Myocyte (in vitro differentiated cells): ENCODE measurements at regions not wholly inside any gene's neighbourhood (a gene's known extent, or its start where the extent isn't known, plus 50 kb on each side); places are given as distances from the start of the nearest gene placed in this dataset.

Experiments
- DNase-seq: peaks from one replicate; pipeline ENCODE4 v3.0.0-alpha.2; 2012; ENCODE audit warnings: low read depth

DNA sequence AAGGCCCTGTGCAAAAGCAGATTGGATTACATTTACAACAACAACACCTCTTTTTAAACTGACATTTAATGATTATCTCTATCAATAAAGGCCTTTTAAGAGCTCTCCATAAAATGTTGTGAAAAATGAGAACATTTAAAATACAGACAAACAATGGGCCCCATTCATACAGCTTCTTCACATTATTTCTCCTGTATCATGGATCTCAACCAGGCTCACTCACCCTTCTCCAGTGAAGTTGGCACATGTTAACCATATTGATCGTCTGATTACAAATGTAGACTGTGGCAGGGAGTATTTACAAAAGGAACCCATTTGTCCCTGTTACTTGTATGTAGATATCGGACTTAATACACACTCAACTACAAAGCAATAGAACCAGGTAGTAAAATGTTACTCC, 220.2 kb upstream of the BTG1 start:
- DNase-seq: no peak

GRCh38 chr12:92365333-92365732, 219.7 kb upstream of the BTG1 start:
- DNase-seq: no peak

DNA sequence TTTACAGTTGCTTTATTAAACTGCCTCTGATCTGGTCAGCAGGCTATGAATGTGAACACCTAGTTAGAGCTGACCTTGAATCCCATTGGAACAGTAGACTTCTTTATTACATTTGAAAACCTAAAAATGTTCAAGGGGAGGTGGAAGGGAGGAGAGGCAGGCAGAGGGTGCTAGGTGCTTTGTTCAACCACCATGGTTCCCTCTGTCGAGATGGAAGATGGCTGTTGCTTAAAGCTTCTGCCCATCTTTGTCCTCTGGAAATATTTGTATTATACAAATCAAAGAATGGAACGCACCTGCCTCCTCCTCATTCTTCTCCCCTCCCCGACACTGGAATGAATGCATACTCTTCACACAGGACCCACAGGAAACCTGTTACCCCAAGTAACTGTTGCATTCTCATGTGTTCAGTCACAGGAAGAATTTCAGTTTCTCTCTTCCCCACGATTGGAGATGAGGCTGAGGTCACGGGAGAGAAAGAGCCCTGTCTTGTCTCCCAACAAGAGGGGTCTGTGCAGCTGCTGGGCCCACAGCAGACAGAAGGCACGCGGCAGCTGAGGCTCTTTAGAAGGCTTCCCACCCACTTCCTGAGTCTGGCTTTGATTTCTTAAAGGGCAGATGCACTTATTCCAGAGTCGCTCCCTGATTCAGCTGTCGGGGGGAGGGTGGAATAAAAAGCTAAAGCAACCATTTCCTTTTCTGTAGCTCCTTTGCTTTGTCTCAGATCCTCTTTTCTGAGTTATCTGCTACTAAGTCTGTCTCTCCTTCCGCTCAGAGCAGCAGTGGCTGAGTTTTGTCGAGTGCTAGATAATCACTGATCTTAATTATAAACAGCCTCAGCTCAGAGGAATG, 217.9 kb upstream of the BTG1 start:
- peak; percentile 99 for DNase-seq

DNA sequence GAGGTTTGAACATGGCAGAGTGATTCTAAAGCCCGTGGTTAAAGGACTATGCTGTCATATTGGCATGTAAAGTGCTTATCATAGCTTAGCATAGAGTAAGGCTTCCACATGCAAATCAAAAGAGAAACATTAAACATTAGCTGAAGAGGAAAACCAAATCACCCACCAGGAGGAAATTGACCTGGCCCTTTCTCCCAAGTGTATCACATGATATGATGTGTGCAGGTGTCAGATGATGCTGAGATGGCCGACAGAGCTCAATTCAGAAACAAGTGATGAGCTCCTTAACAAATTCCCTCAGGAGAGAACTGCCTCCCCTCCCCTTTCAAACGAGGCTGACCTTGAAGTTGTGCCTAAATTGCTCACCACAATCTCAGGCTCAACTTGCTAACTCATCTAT, 217.1 kb upstream of the BTG1 start:
- peak; percentile 75 for DNase-seq

DNA sequence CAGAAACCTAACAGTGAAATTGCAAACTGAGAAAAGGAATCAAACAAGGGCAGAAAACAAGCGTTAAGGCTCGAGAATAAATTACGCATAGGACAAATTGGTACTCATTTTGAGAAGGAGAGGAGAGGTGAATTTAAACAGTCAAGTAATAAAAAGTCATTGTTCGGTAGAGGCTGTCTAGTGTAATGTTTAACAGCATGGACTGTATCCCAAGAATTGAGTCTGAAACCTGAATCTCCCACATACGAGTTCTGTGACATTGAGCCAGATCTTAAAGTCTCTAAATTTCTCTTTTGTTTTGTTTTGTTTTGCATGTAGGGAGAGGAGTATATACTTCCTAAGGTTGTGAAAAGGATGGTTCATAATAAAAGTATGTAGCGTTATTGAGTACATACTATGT, 216.5 kb upstream of the BTG1 start:
- no peak for DNase-seq

DNA sequence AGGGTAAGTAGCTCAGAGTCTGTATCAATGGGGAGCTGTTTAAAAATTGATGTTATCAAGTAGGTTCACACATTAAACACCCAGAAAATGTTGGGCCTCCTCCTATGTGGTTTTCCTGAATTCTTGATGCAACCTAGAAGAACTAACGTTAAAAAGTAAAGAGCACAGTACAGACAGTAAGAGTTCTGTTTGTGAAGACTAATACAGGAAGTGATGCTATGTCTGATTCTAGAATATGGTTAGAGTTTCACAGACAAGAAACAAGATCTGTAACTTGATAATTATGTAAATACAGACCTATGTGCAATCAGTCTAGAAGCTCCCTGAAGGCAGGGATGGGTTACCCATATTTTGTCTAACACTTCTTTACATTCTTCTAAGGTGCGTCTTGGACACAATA, 214.9 kb upstream of the BTG1 start:
- no peak for DNase-seq

GRCh38 chr12:92359581-92360209, 214.0 kb upstream of the BTG1 start:
- DNase-seq: no peak

DNA sequence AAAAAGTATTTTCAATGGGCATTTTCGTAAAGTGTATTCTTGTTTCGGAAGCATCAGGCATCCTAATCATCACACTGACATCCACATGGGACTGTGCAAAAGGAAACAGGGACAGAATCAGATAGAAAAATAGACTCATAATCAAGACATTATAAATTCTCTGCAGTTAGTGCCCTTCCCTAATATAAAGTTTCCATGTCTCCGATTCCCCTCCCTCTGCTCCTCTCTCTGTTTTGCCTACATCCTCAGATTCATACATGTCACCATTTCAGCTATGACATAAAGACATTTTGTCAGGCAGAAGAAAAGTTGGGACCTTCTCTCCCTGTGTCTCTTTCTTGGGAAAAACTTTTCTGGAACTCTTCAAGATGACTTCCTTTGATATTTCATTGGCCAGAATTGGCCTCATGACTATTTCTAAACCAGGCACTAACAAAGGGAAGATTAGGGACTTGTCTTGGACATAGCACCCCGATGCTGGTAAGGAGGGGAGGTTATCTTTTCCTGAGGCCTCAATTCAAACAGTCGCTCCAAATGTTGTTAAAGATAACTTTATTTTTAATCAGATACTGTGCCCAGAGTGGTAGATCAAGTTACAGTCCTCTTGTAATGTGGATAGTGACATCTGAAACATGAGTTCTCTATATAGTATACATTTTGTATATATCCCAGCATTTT, 212.1 kb upstream of the BTG1 start:
- no peak for DNase-seq

DNA sequence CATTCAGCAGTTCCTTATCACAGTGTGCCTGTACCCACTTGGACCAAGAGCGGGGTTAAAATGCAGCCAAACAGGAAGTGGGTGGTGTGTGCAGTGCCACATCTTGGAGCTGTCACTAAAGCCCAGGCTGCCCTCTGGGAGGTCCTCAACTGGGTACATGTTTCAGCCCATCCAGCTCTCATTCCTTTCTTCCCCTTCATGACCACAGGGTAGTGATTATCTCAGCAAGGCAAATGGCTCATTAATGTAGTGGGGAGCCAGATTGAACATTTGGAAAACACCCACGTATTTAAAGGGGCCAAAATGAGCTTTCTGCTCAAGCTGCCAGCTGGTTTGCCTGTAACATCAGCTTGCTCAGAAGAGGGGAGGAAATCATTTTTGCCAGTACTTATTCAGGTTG, 210.8 kb upstream of the BTG1 start:
- no peak for DNase-seq

DNA sequence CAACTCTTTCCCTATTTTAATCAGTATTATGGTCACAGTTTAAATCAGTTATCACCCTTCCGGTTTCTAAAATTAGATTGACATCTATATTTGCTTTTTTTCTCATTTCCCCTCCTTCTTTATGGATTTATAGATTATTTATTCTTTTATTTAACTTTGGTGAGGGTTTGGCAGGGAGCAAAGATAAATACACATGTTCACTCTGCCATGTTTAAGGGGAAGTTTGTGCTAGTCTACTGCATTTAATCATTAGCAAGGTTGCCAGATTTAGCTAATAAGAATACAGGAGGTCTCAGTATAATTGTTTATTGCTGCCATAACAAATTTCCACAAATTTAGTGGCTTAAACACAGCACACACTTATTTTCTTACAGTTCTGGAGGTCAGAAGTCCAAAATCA, 204.0 kb upstream of the BTG1 start:
- no peak for DNase-seq

GRCh38 chr12:92342574-92342973, 196.9 kb upstream of the BTG1 start:
- no peak for DNase-seq

- DNase-seq: no peak
These were observed 195.5 kb upstream of the BTG1 start for GRCh38 chr12:92341065-92341668.

DNA sequence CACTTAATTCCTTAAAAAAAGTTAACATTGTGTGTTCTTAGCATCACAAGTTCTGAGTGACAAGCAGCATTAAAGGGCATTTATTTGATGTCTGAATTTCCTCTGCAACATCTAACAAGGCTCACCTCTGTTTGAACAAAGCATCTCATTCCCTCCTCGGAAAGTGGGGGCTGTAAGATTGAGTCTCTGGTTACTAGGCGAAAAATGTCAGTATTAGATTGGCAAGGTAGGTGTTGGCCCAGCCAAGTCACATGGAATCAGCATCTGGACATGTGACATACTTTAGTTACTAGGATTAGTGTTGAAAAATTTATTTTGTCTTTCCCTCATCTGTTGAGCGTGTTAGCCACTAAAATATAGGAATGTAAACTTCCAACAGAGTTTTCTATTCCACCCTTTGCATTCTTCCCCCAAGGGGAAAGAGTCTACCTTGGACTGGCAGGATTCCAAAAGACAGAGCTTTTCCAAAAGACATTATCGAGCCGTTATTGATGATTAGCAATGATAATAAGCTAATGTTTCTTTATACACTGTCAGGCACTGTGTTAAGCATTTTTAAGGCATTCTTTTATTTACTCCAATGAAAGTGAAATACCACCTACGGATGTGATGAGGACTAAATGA, 194.9 kb upstream of the BTG1 start:
- DNase-seq: no peak

DNA sequence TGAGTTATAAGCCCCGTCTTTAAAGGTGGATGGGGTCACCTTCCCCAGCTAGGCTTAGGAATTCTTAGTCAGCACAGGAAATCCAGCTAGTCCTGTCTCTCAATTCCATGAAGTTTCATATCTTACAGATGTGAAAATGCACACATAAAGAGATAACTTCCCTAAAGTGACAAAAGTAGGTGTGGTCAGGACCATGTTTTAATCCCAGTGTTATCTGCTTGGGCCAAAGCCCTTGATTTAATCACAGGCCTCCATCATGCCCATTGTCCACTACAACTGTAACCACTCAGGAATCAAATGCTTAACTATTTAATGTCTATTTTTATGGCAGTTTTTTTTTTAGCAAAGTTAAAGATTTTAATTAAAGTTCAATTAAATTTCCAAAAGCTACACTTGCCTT, 194.4 kb upstream of the BTG1 start:
- DNase-seq: no peak

DNA sequence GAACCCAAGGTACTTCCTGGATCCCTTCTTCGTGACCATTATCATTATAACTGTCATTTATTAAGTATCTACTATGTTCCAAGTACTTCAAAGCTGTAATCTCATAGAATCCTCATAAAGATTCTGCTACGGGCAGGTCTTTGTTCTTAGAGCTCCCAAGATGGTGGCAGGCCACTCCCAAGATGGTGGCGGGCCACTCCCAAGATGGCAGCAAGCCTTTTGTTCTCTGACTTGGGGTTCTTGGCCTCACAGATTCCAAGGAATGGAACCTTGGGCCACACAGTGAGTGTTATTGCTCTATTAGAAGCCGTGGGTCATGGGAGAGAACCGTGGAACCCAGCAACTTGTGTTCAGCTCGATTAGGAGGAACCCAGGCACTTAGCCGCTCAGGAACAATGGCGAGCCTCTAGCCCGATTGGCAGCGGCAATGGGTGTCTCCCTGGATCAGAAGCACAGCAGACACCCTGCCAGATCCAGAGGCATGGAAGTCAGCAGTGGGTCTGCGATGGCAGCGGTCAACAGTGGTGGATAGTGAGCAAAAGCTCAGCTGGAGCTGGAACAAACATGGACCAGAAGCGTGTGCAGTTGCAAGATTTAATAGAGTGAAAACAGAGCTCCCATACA, 193.7 kb upstream of the BTG1 start:
- DNase-seq: no peak

- no peak for DNase-seq
These were observed 193.0 kb upstream of the BTG1 start for GRCh38 chr12:92338671-92339070.

DNA sequence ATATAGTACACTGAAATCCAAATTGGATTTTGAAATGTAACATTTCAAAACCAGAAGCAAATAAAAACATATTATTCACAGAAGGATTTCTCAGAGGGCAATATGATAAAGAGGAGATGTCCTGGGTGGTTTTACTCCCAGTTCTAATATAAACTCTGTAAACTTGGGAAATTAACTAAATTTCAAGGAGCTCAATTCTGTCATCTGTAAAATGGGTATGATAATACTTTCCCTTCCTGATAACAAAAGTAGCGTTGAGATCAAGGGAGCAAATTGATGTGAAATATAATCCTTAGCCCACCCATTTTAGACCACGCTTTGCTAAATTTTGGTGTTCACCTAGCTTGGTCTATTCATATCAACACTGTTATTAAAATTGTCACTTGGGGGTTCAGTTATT, 192.5 kb upstream of the BTG1 start:
- DNase-seq: no peak

DNA sequence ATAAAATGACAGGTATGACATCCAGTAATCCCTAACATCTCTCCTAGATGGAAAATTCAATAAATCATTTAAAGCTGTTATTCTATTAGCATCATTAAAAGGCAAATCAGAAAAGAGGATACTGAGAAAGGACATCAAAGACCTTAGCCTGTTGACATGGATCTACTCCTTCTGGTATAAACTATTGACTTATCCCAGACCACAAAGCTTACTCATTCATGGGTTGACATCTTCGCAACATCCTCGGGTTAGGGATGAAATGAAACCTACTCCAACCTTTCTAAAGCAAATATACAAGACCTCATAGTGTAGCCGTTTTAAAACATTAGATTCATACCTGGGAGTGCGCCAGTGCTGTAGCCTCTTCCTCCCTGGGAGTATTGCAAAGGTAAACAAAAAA, 191.5 kb upstream of the BTG1 start:
- no peak for DNase-seq

DNA sequence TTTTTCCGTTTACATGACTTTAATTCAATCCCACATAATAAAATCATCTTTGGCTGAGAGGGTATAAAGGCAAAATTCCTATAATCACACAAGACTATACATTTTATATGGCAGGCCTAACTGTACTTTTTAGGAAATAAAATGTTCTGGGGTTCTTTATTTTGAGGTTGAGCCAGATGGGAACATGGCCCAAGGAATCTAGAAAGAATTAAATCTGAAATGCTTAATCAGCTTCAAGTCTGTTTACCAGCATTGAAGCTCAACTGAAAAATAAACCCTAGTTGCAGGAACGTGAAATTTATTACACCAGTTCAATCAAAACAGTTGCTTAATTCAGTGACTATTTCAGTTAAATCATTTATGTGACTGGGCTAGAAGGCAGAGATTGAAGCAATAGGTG, 191.0 kb upstream of the BTG1 start:
- no peak for DNase-seq

GRCh38 chr12:92335831-92336230, 190.2 kb upstream of the BTG1 start:
- no peak for DNase-seq

- DNase-seq: no peak
These were observed 188.9 kb upstream of the BTG1 start for GRCh38 chr12:92334552-92334951.
